Prostate gland (tissue), 2 donors: ENCODE measurements at regions not wholly inside any gene's neighbourhood (a gene's known extent, or its start where the extent isn't known, plus 50 kb on each side); places are given as distances from the start of the nearest gene placed in this dataset.

Source experiments
- DNase-seq: peaks from one replicate; pipeline ENCODE4 v3.0.0-alpha.2; 2019; ENCODE audit warnings: low spot score
- H3K27ac ChIP-seq, 2 donors: fragments of 200-600 bp; sonication (generic); 2 replicates each; pipeline ENCODE4 v1.5.1; 2017 to 2019
- H3K27me3 ChIP-seq: fragments of 200-600 bp; sonication (generic); replicated peaks from 2 replicates; pipeline ENCODE4 v1.5.1; 2019; ENCODE audit not compliant: insufficient read depth
- H3K36me3 ChIP-seq, 2 donors: fragments of 200-600 bp; sonication (generic); 1 replicate in 1 of 2; 2 replicates in 1 of 2; pipeline versions ENCODE4 v1.5.1 to v1.8.1; 2017 to 2019
- H3K4me1 ChIP-seq: fragments of 200-600 bp; sonication (generic); replicated peaks from 2 replicates; pipeline ENCODE4 v1.5.1; 2019
- H3K4me3 ChIP-seq, 2 donors: fragments of 200-600 bp; sonication (generic); 2 replicates each; pipeline ENCODE4 v1.5.1; 2017 to 2019
- H3K9me3 ChIP-seq: fragments of 200-600 bp; sonication (generic); 2 replicates; pipeline ENCODE4 v1.5.1; 2017
- POLR2A ChIP-seq: fragments of 450-650 bp; IDR thresholded peaks from one replicate; pipeline ENCODE4 v1.6.1; 2016; ENCODE audit warnings: antibody characterized with exemption, mild to moderate bottlenecking
- POLR2AphosphoS5 ChIP-seq: sonication (generic); formaldehyde crosslinking; IDR thresholded peaks from one replicate; pipeline ENCODE4 v1.6.1; 2017; ENCODE audit warnings: antibody characterized with exemption
- WGBS: methylation state at CpG from one replicate; pipeline ENCODE4 v1.1.5; 2018; 5-methylcytosine and 5-hydroxymethylcytosine counted together
- intact Hi-C: fragments of 100-400 bp; cut with DNase I; formaldehyde crosslinking; loops from one replicate; pipeline ENCODE4 v1.14.2; 2022
- TF ChIP-seq, protein P1 (sequence below), 4 experiments: fragments of 200-600 bp in 2 of 4; fragments of 450-650 bp in 2 of 4; sonication (generic) in 2 of 4; IDR thresholded peaks; 1 replicate in 3 of 4; 2 replicates in 1 of 4; pipeline ENCODE4 v1.5.1; 2016 to 2019; ENCODE audit warnings: antibody characterized with exemption in 4 of 4, mild to moderate bottlenecking in 2 of 4, moderate library complexity in 2 of 4

- H3K27ac ChIP-seq: no peak overlapping the region
- TF ChIP-seq POLR2AphosphoS5 (no peak), POLR2A (no peak)
- TF ChIP-seq, protein P1, sequence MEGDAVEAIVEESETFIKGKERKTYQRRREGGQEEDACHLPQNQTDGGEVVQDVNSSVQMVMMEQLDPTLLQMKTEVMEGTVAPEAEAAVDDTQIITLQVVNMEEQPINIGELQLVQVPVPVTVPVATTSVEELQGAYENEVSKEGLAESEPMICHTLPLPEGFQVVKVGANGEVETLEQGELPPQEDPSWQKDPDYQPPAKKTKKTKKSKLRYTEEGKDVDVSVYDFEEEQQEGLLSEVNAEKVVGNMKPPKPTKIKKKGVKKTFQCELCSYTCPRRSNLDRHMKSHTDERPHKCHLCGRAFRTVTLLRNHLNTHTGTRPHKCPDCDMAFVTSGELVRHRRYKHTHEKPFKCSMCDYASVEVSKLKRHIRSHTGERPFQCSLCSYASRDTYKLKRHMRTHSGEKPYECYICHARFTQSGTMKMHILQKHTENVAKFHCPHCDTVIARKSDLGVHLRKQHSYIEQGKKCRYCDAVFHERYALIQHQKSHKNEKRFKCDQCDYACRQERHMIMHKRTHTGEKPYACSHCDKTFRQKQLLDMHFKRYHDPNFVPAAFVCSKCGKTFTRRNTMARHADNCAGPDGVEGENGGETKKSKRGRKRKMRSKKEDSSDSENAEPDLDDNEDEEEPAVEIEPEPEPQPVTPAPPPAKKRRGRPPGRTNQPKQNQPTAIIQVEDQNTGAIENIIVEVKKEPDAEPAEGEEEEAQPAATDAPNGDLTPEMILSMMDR (IDR thresholded peaks at IDR 0.05): no peak
- no peaks in the 10 kb centered on the region for H3K9me3 ChIP-seq
- DNase-seq: no peak
- intact Hi-C loops: loop anchor here (5.0 kb wide), 1 partner anchor 546 kb away; no protein-coding TSS in a partner anchor
- H3K4me3 ChIP-seq: no peak overlapping the region
- no peaks in the 10 kb centered on the region for H3K27me3 ChIP-seq
- no peaks in the 10 kb centered on the region for H3K4me1 ChIP-seq
- H3K36me3 ChIP-seq: no peaks in the 10 kb centered on the region
These were observed 301.3 kb downstream of the HGF start for GRCh38 chr7:81468526-81468925.

DNA sequence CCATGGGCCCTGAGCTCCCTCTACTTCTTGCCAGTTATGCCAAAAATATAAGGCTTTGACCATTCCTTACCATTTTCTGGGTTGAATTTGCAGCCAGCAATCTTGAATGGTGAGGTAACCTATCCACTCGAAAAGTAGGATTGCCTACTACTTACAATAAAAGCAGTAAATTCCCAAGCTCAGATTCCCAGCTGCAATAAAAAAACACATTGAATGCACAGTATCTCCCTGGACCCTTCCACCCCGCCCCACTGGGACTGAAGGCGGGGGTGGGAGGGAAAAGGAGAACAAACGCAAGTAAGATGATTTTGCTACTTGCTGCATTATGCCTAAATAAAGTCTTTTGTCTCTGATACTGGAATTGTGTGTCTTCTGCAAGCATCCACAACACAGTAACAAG is 301.9 kb downstream of the HGF start:
- no peaks in the 10 kb centered on the region for H3K36me3 ChIP-seq
- H3K4me3 ChIP-seq: no peak overlapping the region
- intact Hi-C loops: loop anchor here (5.0 kb wide), 1 partner anchor 546 kb away; no protein-coding TSS in a partner anchor
- no peak overlapping the region for H3K27ac ChIP-seq
- H3K27me3 ChIP-seq: no peaks in the 10 kb centered on the region
- H3K9me3 ChIP-seq: no peaks in the 10 kb centered on the region
- TF ChIP-seq POLR2A (no peak), POLR2AphosphoS5 (no peak)
- TF ChIP-seq, protein P1 (IDR thresholded peaks at IDR 0.05): no peak
- 89% methylated on average over 4 of the region's 4 CpGs for WGBS
- no peak for DNase-seq
- no peaks in the 10 kb centered on the region for H3K4me1 ChIP-seq

GRCh38 chr7:81462672-81463071 is 307.2 kb downstream of the HGF start:
- Histone ChIP-seq H3K27ac (no peak overlapping the region), H3K4me3 (no peak overlapping the region), H3K4me1 (no peaks in the 10 kb centered on the region), H3K9me3 (no peaks in the 10 kb centered on the region), H3K36me3 (no peaks in the 10 kb centered on the region), H3K27me3 (no peaks in the 10 kb centered on the region)
- 93% methylated on average over 1 of the region's 1 CpG for WGBS
- no peak for TF ChIP-seq POLR2AphosphoS5
- TF ChIP-seq POLR2A: no peak
- intact Hi-C loops: no loop called here
- DNase-seq: no peak

DNA sequence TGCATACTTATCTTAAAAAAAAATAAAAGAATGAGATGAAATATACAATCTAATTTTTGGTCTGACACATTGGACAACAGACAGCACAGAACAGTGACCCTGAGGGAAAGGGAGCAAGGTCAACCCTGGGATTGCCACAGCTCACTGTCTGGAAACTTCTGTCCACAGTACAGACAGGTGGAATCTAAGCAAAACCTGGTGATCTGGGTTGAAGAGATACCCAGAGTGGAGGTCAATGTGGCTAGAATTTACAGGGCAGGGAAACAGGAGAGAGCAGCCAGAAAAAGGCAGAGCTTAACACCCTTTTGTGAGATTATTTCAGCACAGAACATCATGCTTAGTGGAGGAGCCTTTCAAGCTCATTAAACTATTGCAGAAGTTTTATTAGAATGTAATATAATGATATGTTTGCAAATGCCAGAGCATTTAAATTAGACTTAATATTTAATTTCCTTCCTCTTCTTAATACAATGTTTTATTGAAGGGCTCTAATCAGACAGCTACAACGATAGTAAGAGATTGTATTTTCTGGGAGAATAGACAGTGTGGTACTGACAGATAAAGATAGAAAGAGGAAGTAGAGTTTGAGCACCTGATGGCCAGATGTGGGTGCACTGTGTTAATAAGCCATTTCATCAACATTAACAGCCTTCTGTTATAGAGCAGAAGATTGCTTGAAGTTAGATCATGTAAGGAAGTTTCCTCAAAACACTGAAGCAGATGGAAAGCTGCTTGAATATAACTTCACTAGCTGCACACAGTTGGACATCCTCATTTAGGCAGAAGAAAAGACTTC is 309.4 kb downstream of the HGF start:
- whole genome bisulfite sequencing: 3% methylated on average over 1 of the region's 1 CpG
- DNase-seq: no peak
- no peak overlapping the region for H3K27ac ChIP-seq

GRCh38 chr7:81459485-81459884 is 310.4 kb downstream of the HGF start:
- Histone ChIP-seq H3K9me3 (no peaks in the 10 kb centered on the region), H3K4me1 (no peaks in the 10 kb centered on the region), H3K27ac (no peak overlapping the region), H3K36me3 (no peaks in the 10 kb centered on the region), H3K27me3 (no peaks in the 10 kb centered on the region), H3K4me3 (no peak overlapping the region)
- no peak for TF ChIP-seq POLR2A
- TF ChIP-seq, protein P1 (IDR thresholded peaks at IDR 0.05): no peak
- TF ChIP-seq POLR2AphosphoS5: no peak
- no peak for DNase-seq
- WGBS: 95% methylated on average over 2 of the region's 2 CpGs
- intact Hi-C loops: loop anchor here (5.0 kb wide), 1 partner anchor 762 kb away; no protein-coding TSS in a partner anchor

More for the DNA sequence above, 309.4 kb downstream of the HGF start:
- TF ChIP-seq, protein P1 (IDR thresholded peaks at IDR 0.05): no peak
- TF ChIP-seq POLR2AphosphoS5 (no peak), POLR2A (no peak)
- intact Hi-C loops: no loop called here
- H3K36me3 ChIP-seq: no peaks in the 10 kb centered on the region
- no peaks in the 10 kb centered on the region for H3K4me1 ChIP-seq
- H3K9me3 ChIP-seq: no peaks in the 10 kb centered on the region
- no peaks in the 10 kb centered on the region for H3K27me3 ChIP-seq
- no peak overlapping the region for H3K4me3 ChIP-seq
